NT2/D1 (cell line): ENCODE measurements at regions not wholly inside any gene's neighbourhood (a gene's known extent, or its start where the extent isn't known, plus 50 kb on each side); places are given as distances from the start of the nearest gene placed in this dataset.

Experiments
- DNase-seq: peaks from one replicate; pipeline ENCODE4 v3.0.0-alpha.2; 2011; ENCODE audit warnings: low read depth, low spot score
- H3K27me3 ChIP-seq: 2 replicates; pipeline ENCODE4 v1.6.0; 2011; ENCODE audit warnings: mild to moderate bottlenecking; ENCODE audit not compliant: insufficient read length, insufficient read depth
- H3K36me3 ChIP-seq: 2 replicates; pipeline ENCODE4 v1.6.1; 2011; ENCODE audit warnings: mild to moderate bottlenecking, low read length, mixed read lengths; ENCODE audit not compliant: insufficient read depth, insufficient read length
- H3K4me1 ChIP-seq: 2 replicates; pipeline ENCODE4 v1.5.1; 2011; ENCODE audit not compliant: insufficient read depth, insufficient read length
- H3K4me3 ChIP-seq: 2 replicates; pipeline ENCODE4 v1.5.1; 2011; ENCODE audit warnings: low read depth; ENCODE audit not compliant: insufficient read length
- H3K9ac ChIP-seq: 2 replicates; pipeline ENCODE4 v1.6.0; 2011; ENCODE audit warnings: low read depth; ENCODE audit not compliant: insufficient read length
- H3K9me3 ChIP-seq: 2 replicates; pipeline ENCODE4 v1.5.1; 2011; ENCODE audit warnings: mild to moderate bottlenecking, low read length; ENCODE audit not compliant: insufficient read depth
- SUZ12 ChIP-seq: IDR thresholded peaks from 2 replicates; pipeline ENCODE4 v1.6.1; 2011; ENCODE audit not compliant: insufficient read length, insufficient read depth; ENCODE audit errors: extremely low read depth
- YY1 ChIP-seq: IDR thresholded peaks from 2 replicates; pipeline ENCODE4 v1.6.1; 2011; ENCODE audit not compliant: insufficient read length, insufficient read depth
- ZNF274 ChIP-seq: IDR thresholded peaks from 2 replicates; pipeline ENCODE4 v1.6.1; 2011; ENCODE audit warnings: mild to moderate bottlenecking, low read depth, low read length

GRCh38 chr3:5489536-5489935, 302.0 kb downstream of the EDEM1 start:
- H3K9me3 ChIP-seq = no peaks in the 10 kb centered on the region
- DNase-seq = no peak
- H3K27me3 ChIP-seq = no peaks in the 10 kb centered on the region
- H3K4me3 ChIP-seq = no peak overlapping the region
- no peak for TF ChIP-seq ZNF274
- no peak for TF ChIP-seq SUZ12
- TF ChIP-seq YY1 = no peak
- no peaks in the 10 kb centered on the region for H3K36me3 ChIP-seq
- no peak overlapping the region for H3K9ac ChIP-seq
- no peaks in the 10 kb centered on the region for H3K4me1 ChIP-seq

GRCh38 chr3:5494905-5495519, 307.5 kb downstream of the EDEM1 start:
- no peak overlapping the region for H3K9ac ChIP-seq
- DNase-seq = no peak
- no peaks in the 10 kb centered on the region for H3K4me1 ChIP-seq
- no peaks in the 10 kb centered on the region for H3K9me3 ChIP-seq
- H3K27me3 ChIP-seq = no peaks in the 10 kb centered on the region
- no peak for TF ChIP-seq SUZ12
- TF ChIP-seq ZNF274 = no peak
- no peak for TF ChIP-seq YY1
- H3K4me3 ChIP-seq = no peak overlapping the region
- no peaks in the 10 kb centered on the region for H3K36me3 ChIP-seq

DNA sequence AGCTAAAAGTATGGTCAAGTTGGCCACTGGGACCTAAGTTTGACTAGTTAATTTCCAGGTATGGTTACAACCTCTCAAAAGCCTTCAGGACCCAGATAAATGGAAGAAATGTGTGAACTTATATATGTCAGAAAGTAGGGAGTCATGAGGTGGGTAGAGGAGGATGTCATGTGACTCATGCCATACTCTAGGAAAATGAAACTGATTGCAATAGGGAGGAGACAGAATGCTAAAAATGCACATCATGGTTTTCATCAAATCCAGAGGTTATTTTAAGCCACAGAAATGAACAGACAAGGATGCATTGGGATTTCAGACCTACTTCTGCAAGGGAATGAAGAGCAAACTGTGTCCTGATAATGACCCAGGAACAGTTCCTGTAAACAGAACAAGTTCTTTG, 310.0 kb downstream of the EDEM1 start:
- Histone ChIP-seq H3K4me3 (no peak overlapping the region), H3K36me3 (no peaks in the 10 kb centered on the region), H3K9me3 (no peaks in the 10 kb centered on the region), H3K27me3 (no peaks in the 10 kb centered on the region), H3K9ac (no peak overlapping the region), H3K4me1 (no peaks in the 10 kb centered on the region)
- no peak for DNase-seq
- TF ChIP-seq YY1 (no peak), SUZ12 (no peak), ZNF274 (no peak)

GRCh38 chr3:5498981-5499380, 311.5 kb downstream of the EDEM1 start:
- H3K9me3 ChIP-seq = no peaks in the 10 kb centered on the region
- DNase-seq = no peak
- no peak for TF ChIP-seq YY1
- no peak for TF ChIP-seq SUZ12
- TF ChIP-seq ZNF274 = no peak
- no peaks in the 10 kb centered on the region for H3K4me1 ChIP-seq
- H3K36me3 ChIP-seq = no peaks in the 10 kb centered on the region
- no peak overlapping the region for H3K9ac ChIP-seq
- H3K4me3 ChIP-seq = no peak overlapping the region
- no peaks in the 10 kb centered on the region for H3K27me3 ChIP-seq

DNA sequence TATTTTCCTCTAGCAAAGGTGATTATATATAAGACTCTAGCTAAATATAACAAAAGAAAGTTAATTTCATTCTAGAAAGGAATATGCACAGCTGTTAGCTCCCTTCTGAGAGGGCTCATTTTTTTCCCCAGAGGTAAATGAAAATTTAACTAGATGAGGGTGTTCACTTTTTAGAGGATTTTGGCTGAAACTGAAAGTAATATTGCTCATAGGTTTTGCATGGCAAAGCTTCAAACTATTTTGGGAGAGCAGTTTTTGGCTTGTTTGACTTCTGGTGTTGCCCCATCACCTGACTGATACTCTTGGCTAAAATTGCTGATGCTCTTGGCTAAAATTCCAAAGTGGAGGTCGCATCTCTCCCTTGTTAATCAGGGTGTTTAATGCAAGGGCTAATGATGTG, 311.9 kb downstream of the EDEM1 start:
- Histone ChIP-seq H3K9ac (no peak overlapping the region), H3K36me3 (no peaks in the 10 kb centered on the region), H3K9me3 (no peaks in the 10 kb centered on the region), H3K27me3 (no peaks in the 10 kb centered on the region), H3K4me1 (no peaks in the 10 kb centered on the region), H3K4me3 (no peak overlapping the region)
- TF ChIP-seq SUZ12 (no peak), ZNF274 (no peak), YY1 (no peak)
- DNase-seq = no peak

DNA sequence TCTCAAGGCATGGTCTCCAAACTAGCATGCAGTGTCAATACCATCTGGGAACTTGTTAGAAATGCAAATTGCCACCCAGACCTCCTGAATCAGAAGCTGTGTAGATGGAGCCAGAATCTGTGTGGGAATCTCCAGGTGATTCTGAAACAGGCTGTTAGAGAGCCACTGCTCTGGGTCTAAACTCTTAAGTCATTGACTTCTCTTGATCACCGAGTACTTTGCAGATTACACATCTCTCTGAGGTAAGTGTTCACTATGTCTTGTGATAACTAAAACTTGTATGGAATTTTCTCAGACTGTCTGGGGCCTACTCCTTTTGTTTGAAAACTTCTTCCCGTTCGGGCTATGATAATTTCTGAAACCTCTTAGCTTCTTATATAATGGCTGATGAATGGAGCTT, 315.6 kb downstream of the EDEM1 start:
- Histone ChIP-seq H3K4me1 (no peaks in the 10 kb centered on the region), H3K9me3 (peaks cover 17% of the 10 kb centered on the region), H3K4me3 (no peak overlapping the region), H3K9ac (no peak overlapping the region), H3K27me3 (no peaks in the 10 kb centered on the region), H3K36me3 (no peaks in the 10 kb centered on the region)
- DNase-seq = no peak
- no peak for TF ChIP-seq YY1
- no peak for TF ChIP-seq SUZ12
- TF ChIP-seq ZNF274 = no peak

DNA sequence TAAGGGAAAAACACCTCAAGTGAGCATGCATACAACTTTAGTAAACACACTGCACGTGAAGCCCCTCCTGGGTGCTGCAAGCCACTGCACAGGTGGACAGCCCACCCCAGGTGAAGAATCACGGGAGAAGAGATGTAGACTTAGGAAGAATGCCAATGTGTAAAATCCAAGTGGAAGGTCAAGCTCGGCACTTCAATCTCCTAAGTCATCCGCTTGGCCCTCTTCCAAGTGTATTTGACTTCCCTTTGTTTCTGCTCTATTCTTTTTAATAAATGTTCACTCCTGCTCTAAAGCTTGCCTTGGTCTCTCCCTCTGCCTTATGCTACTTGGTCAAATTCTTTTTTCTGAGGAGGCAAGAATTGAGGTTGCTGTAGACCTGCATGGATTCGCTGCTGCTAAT, 316.6 kb downstream of the EDEM1 start:
- Histone ChIP-seq H3K9me3 (peaks cover 25% of the 10 kb centered on the region), H3K4me1 (no peaks in the 10 kb centered on the region), H3K27me3 (no peaks in the 10 kb centered on the region), H3K9ac (no peak overlapping the region), H3K36me3 (no peaks in the 10 kb centered on the region), H3K4me3 (no peak overlapping the region)
- no peak for TF ChIP-seq ZNF274
- no peak for TF ChIP-seq SUZ12
- TF ChIP-seq YY1 = no peak
- DNase-seq = no peak

- Histone ChIP-seq H3K27me3 (no peaks in the 10 kb centered on the region), H3K4me1 (no peaks in the 10 kb centered on the region), H3K36me3 (no peaks in the 10 kb centered on the region), H3K9me3 (peaks cover 35% of the 10 kb centered on the region), H3K9ac (no peak overlapping the region), H3K4me3 (no peak overlapping the region)
- TF ChIP-seq ZNF274 = no peak
- TF ChIP-seq SUZ12 = no peak
- TF ChIP-seq YY1 = no peak
- peak; percentile 28 for DNase-seq
Observed at GRCh38 chr3:5505163-5505562, 317.7 kb downstream of the EDEM1 start.
